Activated naive CD8-positive, alpha-beta T cell treated with anti-CD3 and anti-CD28 coated beads, Interleukin-2, amount 10 ng/mL, durations not matched to agents 7 days and 5 days (primary cell): ENCODE measurements at regions not wholly inside any gene's neighbourhood (a gene's known extent, or its start where the extent isn't known, plus 50 kb on each side); places are given as distances from the start of the nearest gene placed in this dataset.

Source experiments
- ATAC-seq: fragments of 150-1000 bp; cut with Tn5 transposase; one replicate; pipeline ENCODE4 v1.10.0; 2021; ENCODE audit warnings: low read depth, moderate library complexity
- POLR2A ChIA-PET: fragments of 350-600 bp; sonication (Branson Sonifier 250); formaldehyde crosslinking; loops from one replicate; lab custom pipeline; 2021; ENCODE audit warnings: antibody characterized with exemption; lab: Charles Lee
- DNase-seq: peaks from one replicate; pipeline ENCODE4 v3.0.0; 2021
- H3K27ac Mint-ChIP-seq: one replicate; pipeline ENCODE4 v1.8.0; 2022; ENCODE audit warnings: mild to moderate bottlenecking, mixed read lengths
- H3K27me3 Mint-ChIP-seq: one replicate; pipeline ENCODE4 v1.8.0; 2022; ENCODE audit warnings: mild to moderate bottlenecking, moderate library complexity, mixed read lengths
- H3K36me3 Mint-ChIP-seq: one replicate; pipeline ENCODE4 v1.8.0; 2021; ENCODE audit warnings: mild to moderate bottlenecking, mixed read lengths
- H3K4me1 Mint-ChIP-seq: one replicate; pipeline ENCODE4 v1.8.0; 2021; ENCODE audit warnings: mixed read lengths
- H3K4me3 Mint-ChIP-seq: one replicate; pipeline ENCODE4 v1.8.0; 2022; ENCODE audit warnings: mild to moderate bottlenecking, moderate library complexity, mixed read lengths
- H3K9me3 Mint-ChIP-seq: one replicate; pipeline ENCODE4 v1.8.0; 2021; ENCODE audit warnings: mixed read lengths

DNA sequence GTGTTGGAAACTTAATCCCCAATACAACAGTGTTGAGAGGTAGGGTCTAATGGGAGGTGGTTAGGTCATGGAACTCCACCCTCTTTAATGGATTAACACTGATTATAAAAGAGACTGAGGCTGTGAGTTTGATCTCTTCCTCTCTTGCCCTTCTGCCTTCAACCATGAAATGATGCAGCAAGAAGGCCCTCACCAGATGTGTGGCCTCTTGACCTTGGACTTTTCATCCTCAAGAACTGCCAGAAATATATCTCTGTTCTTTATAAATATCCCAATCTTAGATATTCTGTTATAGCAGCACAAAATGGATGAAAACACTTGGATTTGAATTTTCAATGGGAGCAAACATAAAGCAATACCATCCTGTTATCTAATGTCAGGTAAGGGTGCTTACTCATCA lies 67.6 kb downstream of the NMUR2 start:
- no peaks in the 10 kb centered on the region for H3K9me3 Mint-ChIP-seq
- no peak overlapping the region for H3K27ac Mint-ChIP-seq
- H3K27me3 Mint-ChIP-seq = no peaks in the 10 kb centered on the region
- no peak for DNase-seq
- POLR2A ChIA-PET = no interaction called here
- H3K4me1 Mint-ChIP-seq = no peaks in the 10 kb centered on the region
- no peaks in the 10 kb centered on the region for H3K36me3 Mint-ChIP-seq
- H3K4me3 Mint-ChIP-seq = no peak overlapping the region
- ATAC-seq = no peak

DNA sequence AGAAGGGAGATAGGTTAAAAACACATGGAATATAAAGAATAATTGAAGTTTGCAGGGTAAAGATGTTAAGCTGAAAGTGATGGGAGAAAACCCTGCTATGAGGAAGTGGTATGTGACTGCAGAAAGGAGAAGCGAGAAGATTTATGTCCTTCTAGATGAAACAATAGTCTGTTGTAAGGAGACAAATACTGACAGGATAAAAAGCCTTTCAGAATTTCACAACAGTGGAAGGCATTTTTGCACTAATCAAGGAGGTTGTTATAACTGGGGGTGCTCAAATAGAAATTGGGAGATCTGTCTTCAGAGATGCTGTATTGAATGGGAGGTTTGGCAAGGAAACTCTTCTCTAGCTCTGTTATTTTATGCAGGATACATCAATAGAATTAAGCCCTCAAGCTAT lies 69.6 kb downstream of the NMUR2 start:
- no peak overlapping the region for H3K27ac Mint-ChIP-seq
- ATAC-seq (no peak), DNase-seq (no peak)
- no peaks in the 10 kb centered on the region for H3K9me3 Mint-ChIP-seq
- H3K27me3 Mint-ChIP-seq = no peaks in the 10 kb centered on the region
- POLR2A ChIA-PET = no interaction called here
- no peaks in the 10 kb centered on the region for H3K36me3 Mint-ChIP-seq
- no peaks in the 10 kb centered on the region for H3K4me1 Mint-ChIP-seq
- no peak overlapping the region for H3K4me3 Mint-ChIP-seq

DNA sequence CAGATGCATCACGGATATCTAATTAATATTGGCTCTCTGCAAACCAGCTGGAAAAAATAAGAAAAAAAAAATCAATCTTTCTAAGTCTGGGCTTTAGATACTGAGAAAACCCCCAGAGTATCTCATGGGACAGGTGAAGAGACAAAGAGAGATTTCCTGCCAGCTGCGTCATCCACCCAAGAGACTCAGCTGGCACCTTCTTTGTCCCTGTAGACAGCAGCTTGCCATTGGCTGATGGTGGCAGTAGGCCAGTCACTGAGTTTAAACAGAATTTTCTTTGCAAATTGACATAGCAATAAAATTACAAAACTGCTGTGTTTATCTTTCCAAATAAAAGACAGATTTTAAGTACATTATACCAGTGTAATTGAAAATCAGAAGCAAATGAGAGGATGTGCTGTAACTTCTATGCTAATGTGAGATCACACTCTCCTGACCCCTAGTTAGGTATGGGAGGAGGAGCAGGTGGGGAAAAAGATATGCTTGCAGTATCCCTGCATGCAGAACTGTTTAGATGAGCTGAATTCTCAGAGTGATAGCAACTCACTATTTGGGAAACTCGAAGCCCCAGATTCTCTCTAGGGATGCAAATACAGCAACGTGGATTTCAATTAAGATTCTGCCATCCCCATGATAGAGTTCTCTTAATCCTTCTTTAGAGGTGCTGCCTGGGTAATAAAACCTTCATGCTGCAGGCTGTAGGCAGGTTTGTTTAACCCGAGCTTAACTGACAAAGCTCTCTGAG lies 72.2 kb downstream of the NMUR2 start:
- ATAC-seq = no peak
- Mint-ChIP-seq H3K4me1 (no peaks in the 10 kb centered on the region), H3K4me3 (no peak overlapping the region), H3K27ac (no peak overlapping the region), H3K9me3 (no peaks in the 10 kb centered on the region), H3K36me3 (no peaks in the 10 kb centered on the region), H3K27me3 (no peaks in the 10 kb centered on the region)
- no peak for DNase-seq
- POLR2A ChIA-PET = no interaction called here

DNA sequence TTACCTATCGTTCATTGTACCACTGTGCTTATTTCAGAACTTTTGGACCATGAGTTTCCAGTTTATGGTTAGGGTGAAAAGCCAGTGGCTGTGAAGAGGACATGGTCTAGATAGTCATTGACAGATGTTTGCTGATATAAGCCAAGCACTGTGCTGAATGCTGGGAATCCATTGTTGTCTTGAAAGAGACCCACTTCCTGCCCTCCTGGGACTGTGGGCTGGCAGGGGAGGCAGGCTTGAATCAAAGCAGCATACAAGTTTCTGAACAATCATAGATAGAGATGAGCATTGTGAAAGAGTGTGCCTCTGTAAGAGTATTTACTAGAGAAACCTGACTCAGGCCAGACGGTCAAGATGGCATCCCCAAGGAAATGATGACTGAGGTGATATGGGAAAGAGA lies 73.4 kb downstream of the NMUR2 start:
- ATAC-seq (no peak), DNase-seq (no peak)
- Mint-ChIP-seq H3K27me3 (no peaks in the 10 kb centered on the region), H3K4me1 (no peaks in the 10 kb centered on the region), H3K4me3 (no peak overlapping the region), H3K27ac (no peak overlapping the region), H3K9me3 (no peaks in the 10 kb centered on the region), H3K36me3 (no peaks in the 10 kb centered on the region)
- POLR2A ChIA-PET = no interaction called here

DNA sequence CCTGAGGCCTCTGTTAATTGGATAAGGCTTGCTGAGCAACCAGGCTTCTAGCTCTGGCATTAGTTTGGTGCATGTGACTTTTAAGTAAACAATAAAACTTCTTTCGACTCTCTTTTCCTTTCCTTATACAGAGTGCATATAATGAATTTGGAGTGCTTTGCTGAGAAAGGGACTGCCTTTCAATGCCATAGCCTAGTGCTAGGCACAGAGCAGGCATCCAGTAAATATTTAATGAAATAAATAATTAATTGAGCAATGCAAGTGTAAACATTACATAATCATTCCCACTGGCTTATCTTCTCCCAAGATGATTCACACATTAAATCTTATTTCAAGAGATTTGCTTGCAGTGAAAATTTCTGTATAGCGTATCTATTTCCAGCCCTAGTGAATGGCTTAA lies 74.1 kb downstream of the NMUR2 start:
- H3K36me3 Mint-ChIP-seq = no peaks in the 10 kb centered on the region
- no peak overlapping the region for H3K4me3 Mint-ChIP-seq
- no peaks in the 10 kb centered on the region for H3K27me3 Mint-ChIP-seq
- H3K4me1 Mint-ChIP-seq = no peaks in the 10 kb centered on the region
- DNase-seq (no peak), ATAC-seq (no peak)
- H3K9me3 Mint-ChIP-seq = no peaks in the 10 kb centered on the region
- no peak overlapping the region for H3K27ac Mint-ChIP-seq
- POLR2A ChIA-PET = no interaction called here

DNA sequence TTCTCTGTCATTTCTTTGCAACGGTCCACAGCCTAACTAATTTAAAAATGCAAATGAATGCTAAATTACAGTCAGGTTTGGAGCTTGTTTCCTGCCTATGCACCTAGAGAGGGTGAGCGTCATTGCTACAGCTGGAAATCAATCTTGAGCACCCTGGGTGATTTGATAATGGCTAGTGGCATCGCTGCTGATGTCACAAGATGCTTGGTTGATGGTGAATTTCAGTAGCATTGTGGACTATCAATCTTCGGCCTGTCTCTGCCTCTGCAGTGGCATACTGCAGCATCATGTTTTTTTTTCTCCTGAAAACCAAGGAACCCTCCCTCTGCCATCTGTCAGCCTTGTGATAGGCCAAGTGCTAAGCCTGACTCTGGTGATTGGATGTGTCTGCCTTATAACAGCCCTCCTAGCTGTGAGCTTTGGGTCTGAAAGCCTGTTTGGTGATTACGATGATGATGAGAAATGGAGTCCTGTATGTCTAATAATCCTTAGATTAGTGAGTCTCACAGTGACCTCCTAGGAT lies 75.3 kb downstream of the NMUR2 start:
- no peak overlapping the region for H3K27ac Mint-ChIP-seq

DNA sequence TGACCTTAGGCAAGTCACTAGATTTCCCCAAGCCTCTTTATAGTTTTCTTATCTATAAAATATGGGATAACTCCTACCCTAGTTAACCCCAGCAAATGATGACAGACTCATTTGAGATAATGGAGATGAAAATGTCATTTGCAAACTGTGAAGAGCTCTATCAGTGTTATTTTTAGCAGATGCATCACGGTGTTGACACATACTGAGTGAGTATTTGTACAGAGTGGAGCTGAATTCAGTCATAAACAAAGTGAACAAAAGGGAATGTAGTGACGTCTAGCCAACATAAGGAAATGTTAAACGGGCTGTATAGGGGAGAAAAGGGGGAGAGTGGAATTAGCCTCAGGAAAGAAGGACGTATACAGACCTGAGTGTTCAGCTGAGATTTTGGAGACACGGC lies 75.9 kb downstream of the NMUR2 start:
- H3K4me3 Mint-ChIP-seq = no peak overlapping the region
- no peak for DNase-seq
- no peak overlapping the region for H3K27ac Mint-ChIP-seq
- POLR2A ChIA-PET = no interaction called here
- H3K27me3 Mint-ChIP-seq = no peaks in the 10 kb centered on the region
- no peaks in the 10 kb centered on the region for H3K9me3 Mint-ChIP-seq
- no peaks in the 10 kb centered on the region for H3K4me1 Mint-ChIP-seq
- no peak for ATAC-seq
- no peaks in the 10 kb centered on the region for H3K36me3 Mint-ChIP-seq

More for the DNA sequence above, 75.3 kb downstream of the NMUR2 start:
- no peak for DNase-seq
- ATAC-seq = no peak
- H3K9me3 Mint-ChIP-seq = no peaks in the 10 kb centered on the region
- no peaks in the 10 kb centered on the region for H3K36me3 Mint-ChIP-seq
- no peaks in the 10 kb centered on the region for H3K27me3 Mint-ChIP-seq
- POLR2A ChIA-PET = no interaction called here
- no peak overlapping the region for H3K4me3 Mint-ChIP-seq
- no peaks in the 10 kb centered on the region for H3K4me1 Mint-ChIP-seq

DNA sequence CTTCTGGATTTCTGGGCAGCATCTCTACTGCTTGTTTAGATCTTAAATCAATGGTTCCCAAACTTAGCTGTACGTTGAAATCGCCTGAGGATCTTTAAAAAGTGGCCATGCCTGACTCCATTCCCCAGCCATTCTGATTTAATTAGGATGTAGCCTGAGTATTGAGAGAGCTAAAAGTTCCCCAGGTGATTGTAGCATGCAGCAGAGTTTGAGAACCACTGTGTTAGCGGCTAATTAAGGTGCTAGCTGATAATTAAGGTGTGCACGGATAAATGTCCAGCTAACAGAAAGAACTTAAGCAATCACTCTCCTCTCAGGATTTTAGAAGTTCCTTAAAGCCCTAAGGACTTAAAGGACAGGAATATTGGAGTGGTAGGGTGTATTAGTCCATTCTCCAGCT lies 89.1 kb downstream of the NMUR2 start:
- no peaks in the 10 kb centered on the region for H3K36me3 Mint-ChIP-seq
- no peak for DNase-seq
- no peaks in the 10 kb centered on the region for H3K4me1 Mint-ChIP-seq
- H3K27me3 Mint-ChIP-seq = no peaks in the 10 kb centered on the region
- H3K4me3 Mint-ChIP-seq = no peak overlapping the region
- ATAC-seq = no peak
- no peaks in the 10 kb centered on the region for H3K9me3 Mint-ChIP-seq
- POLR2A ChIA-PET = no interaction called here
- H3K27ac Mint-ChIP-seq = no peak overlapping the region

DNA sequence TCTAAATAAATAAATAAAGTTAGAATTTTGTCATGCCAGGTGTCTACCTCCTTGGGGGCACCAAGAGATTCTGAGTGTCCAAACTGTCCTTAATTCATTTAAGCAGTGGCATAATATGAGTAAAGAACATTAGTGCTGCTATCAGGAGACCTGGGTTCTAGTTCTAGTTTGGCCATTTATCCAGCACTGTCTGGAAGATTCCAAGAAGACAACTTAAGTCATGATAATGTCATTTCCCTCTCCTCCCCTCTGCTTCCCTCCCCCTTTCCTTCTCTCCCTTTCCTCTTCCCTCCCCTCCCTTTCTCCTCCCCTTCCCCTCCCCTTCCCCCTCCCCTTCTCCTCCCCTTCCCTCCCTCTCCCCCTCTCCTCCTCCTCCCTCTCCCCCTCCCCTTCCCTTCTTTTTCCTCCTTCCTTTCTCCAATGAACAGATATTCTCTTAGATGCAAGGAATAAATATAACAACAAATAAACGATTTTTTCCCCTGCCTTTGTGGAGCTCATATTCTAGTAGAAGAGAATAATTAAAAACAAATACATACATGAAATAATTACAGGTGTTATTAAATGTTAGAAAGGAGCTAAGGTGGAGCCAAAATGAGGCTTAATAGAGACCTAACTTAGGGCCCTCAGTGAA lies 90.8 kb downstream of the NMUR2 start:
- DNase-seq = no peak
- H3K27me3 Mint-ChIP-seq = no peaks in the 10 kb centered on the region
- POLR2A ChIA-PET = no interaction called here
- no peaks in the 10 kb centered on the region for H3K36me3 Mint-ChIP-seq
- no peak overlapping the region for H3K27ac Mint-ChIP-seq
- no peak for ATAC-seq
- no peak overlapping the region for H3K4me3 Mint-ChIP-seq
- H3K4me1 Mint-ChIP-seq = no peaks in the 10 kb centered on the region
- no peaks in the 10 kb centered on the region for H3K9me3 Mint-ChIP-seq

DNA sequence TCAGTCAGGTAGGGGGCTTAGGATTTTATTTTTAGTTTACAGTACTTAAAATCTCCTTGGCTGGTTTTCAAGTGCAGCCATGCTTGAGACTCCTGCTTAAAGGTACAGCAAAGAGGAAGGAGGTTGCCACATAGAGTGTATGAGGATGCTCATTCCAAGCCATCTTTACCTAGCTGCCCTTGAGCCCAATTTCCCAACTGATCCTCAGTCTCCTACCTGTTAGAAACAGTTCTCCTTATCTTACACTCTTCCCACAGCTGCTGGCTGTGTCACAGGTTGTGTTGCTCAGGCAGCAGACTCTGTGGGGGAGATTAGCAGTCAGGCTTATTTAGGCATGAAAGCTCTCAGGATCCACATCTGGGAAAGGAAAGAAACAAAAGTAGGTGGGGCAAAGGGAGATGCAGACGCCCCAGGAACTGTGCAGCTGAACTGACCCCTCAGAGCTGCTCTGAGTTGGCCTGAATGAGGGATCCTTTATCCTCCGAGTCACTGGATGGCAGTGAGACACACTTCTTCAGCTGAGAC lies 95.1 kb downstream of the NMUR2 start:
- H3K27me3 Mint-ChIP-seq = no peaks in the 10 kb centered on the region
- no peak for DNase-seq
- H3K9me3 Mint-ChIP-seq = no peaks in the 10 kb centered on the region
- no peaks in the 10 kb centered on the region for H3K4me1 Mint-ChIP-seq
- no peaks in the 10 kb centered on the region for H3K36me3 Mint-ChIP-seq
- ATAC-seq = no peak
- no peak overlapping the region for H3K27ac Mint-ChIP-seq
- POLR2A ChIA-PET = no interaction called here
- H3K4me3 Mint-ChIP-seq = no peak overlapping the region

DNA sequence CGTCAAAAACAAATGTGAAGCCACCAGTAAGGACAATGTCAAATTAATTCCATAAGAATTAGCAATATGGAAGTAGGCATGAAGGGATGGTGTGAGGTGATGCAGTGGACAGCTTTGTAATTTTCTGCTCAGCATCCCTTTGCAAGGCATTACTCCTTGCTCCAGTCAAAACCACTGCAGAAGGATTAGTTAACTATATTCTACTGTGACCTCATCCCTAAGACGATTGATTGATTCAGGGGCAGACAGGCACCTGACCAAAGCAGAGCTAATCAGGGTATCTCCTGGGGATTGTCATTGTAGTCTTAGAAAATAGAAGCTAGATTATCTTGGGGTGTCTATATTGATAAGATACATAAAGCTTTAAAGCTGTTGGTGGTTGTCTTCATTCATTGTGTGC lies 98.7 kb downstream of the NMUR2 start:
- POLR2A ChIA-PET = no interaction called here
- DNase-seq (no peak), ATAC-seq (no peak)
- Mint-ChIP-seq H3K9me3 (no peaks in the 10 kb centered on the region), H3K4me1 (no peaks in the 10 kb centered on the region), H3K27me3 (no peaks in the 10 kb centered on the region), H3K4me3 (no peak overlapping the region), H3K27ac (no peak overlapping the region), H3K36me3 (no peaks in the 10 kb centered on the region)

DNA sequence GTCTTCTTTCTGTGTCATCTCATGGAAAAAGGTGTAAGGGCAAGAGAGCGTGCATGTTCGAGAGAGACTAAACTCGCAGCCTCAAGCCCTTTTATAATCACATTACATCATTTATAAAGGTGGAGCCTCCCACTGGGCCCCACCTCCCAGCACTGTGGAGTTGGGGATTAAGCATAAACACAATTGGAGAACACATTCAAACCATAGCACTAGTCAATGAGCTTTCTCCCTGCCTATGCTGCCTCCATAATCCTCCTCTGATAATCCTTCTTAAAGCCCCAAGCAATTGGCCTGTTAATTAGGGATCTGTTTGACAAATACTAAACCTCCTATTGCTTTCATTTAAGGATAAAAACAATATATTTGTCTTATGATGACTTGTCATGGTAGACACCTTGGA lies 99.6 kb downstream of the NMUR2 start:
- Mint-ChIP-seq H3K4me3 (no peak overlapping the region), H3K4me1 (no peaks in the 10 kb centered on the region), H3K9me3 (no peaks in the 10 kb centered on the region), H3K27ac (no peak overlapping the region), H3K36me3 (no peaks in the 10 kb centered on the region), H3K27me3 (no peaks in the 10 kb centered on the region)
- POLR2A ChIA-PET = no interaction called here
- DNase-seq (no peak), ATAC-seq (no peak)

DNA sequence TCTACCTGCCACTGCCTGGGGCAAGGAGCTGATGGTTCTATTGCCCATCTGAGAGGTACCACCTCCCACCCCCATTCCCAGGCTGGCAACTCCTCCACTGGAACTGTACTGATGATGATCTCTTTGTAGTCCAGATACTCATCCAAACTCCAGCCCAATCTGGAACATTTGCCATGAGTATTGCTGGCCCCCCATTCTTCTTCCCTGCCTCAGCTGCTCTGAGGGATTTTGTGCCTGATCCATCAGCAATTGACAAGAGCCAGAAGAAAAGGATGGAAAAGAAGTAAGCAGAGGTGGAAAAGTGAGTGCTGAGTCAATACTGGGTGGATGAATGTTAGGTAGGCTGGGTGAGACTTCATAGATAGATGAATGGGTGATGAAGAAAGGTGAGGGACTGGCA lies 101.2 kb downstream of the NMUR2 start:
- DNase-seq (no peak), ATAC-seq (no peak)
- Mint-ChIP-seq H3K27me3 (peaks cover 2% of the 10 kb centered on the region), H3K27ac (no peak overlapping the region), H3K36me3 (no peaks in the 10 kb centered on the region), H3K4me1 (no peaks in the 10 kb centered on the region), H3K4me3 (no peak overlapping the region), H3K9me3 (no peaks in the 10 kb centered on the region)
- POLR2A ChIA-PET = no interaction called here

DNA sequence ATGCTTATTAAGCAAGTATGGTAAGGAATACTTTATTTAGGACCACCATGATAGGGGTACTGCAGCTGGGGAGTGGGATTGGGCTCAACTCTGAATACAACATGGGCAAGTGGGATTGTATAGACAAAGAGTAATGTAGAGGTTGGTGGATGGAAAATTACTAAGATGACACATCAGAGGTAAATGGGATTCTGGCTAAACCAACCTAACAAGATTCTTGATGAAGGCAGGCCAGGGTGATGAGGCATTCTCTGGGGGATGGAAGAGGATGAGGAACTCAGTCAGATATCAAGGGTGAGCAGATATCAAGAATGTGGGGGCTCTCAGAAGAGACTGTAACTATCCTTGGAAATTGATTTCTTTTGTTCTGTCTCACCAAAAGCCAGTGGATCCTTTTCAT lies 107.2 kb downstream of the NMUR2 start:
- DNase-seq (no peak), ATAC-seq (no peak)
- H3K27me3 Mint-ChIP-seq = peaks cover 2% of the 10 kb centered on the region
- POLR2A ChIA-PET = no interaction called here
- no peaks in the 10 kb centered on the region for H3K36me3 Mint-ChIP-seq
- H3K4me3 Mint-ChIP-seq = no peak overlapping the region
- no peak overlapping the region for H3K27ac Mint-ChIP-seq
- H3K4me1 Mint-ChIP-seq = no peaks in the 10 kb centered on the region
- H3K9me3 Mint-ChIP-seq = no peaks in the 10 kb centered on the region
